HEK293T (cell line): ENCODE measurements at regions not wholly inside any gene's neighbourhood (a gene's known extent, or its start where the extent isn't known, plus 50 kb on each side); places are given as distances from the start of the nearest gene placed in this dataset.

Experiments used
- ARNT ChIP-seq: fragments of 450-650 bp; IDR thresholded peaks from 2 replicates; pipeline ENCODE4 v1.6.1; 2017; ENCODE audit warnings: mild to moderate bottlenecking
- ELF4 ChIP-seq: fragments of 450-650 bp; IDR thresholded peaks from 2 replicates; pipeline ENCODE4 v1.6.1; 2017; ENCODE audit warnings: antibody characterized with exemption
- FOXK2 ChIP-seq: fragments of 450-650 bp; IDR thresholded peaks from 2 replicates; pipeline ENCODE4 v1.6.1; 2016; ENCODE audit warnings: mild to moderate bottlenecking
- L3MBTL2 ChIP-seq: fragments of 450-650 bp; conservative IDR thresholded peaks from 2 replicates; pipeline ENCODE4 v1.6.1; 2016; ENCODE audit warnings: mild to moderate bottlenecking
- NFRKB ChIP-seq: fragments of 450-650 bp; IDR thresholded peaks from 2 replicates; pipeline ENCODE4 v1.6.1; 2016; ENCODE audit warnings: mild to moderate bottlenecking, moderate library complexity
- PKNOX1 ChIP-seq: fragments of 450-650 bp; IDR thresholded peaks from 2 replicates; pipeline ENCODE4 v1.6.1; 2016
- SP1 ChIP-seq: fragments of 450-650 bp; IDR thresholded peaks from 2 replicates; pipeline ENCODE4 v1.6.1; 2017
- TARDBP ChIP-seq: fragments of 450-650 bp; IDR thresholded peaks from 2 replicates; pipeline ENCODE4 v1.6.1; 2016
- ZNF384 ChIP-seq: fragments of 450-650 bp; IDR thresholded peaks from 2 replicates; pipeline ENCODE4 v1.6.1; 2016

- TF ChIP-seq ZNF384 = no peak
- TF ChIP-seq ELF4 = no peak
- TF ChIP-seq NFRKB = no peak
- no peak for TF ChIP-seq FOXK2
- no peak for TF ChIP-seq SP1
- no peak for TF ChIP-seq L3MBTL2
- no peak for TF ChIP-seq TARDBP
- no peak for TF ChIP-seq PKNOX1
- no peak for TF ChIP-seq ARNT
Observed at GRCh38 chr5:67478337-67478736, 281.7 kb upstream of the CD180 start.
